Vagina (tissue), 2 donors: ENCODE measurements at regions not wholly inside any gene's neighbourhood (a gene's known extent, or its start where the extent isn't known, plus 50 kb on each side); places are given as distances from the start of the nearest gene placed in this dataset.
A peak's percentile ranks its signal among the peaks of the same experiment; 100 is the strongest.
"Not testable (repeated sequence)": the region's sequence is repeated elsewhere in the genome, so short reads cannot be mapped to it uniquely, and the experiment has no call there.

Experiments
- DNase-seq, 2 donors: peaks; one replicate each; pipeline ENCODE4 v3.0.0-alpha.2; 2017; ENCODE audit errors: extremely low spot score in 2 of 2
- H3K27ac ChIP-seq: fragments of 200-600 bp; sonication (generic); one replicate; pipeline ENCODE4 v1.5.1; 2019
- H3K27me3 ChIP-seq: fragments of 200-600 bp; sonication (generic); one replicate; pipeline ENCODE4 v1.5.1; 2019
- H3K36me3 ChIP-seq, 2 donors: fragments of 200-600 bp; sonication (generic); one replicate each; pipeline ENCODE4 v1.5.1; 2017 to 2019
- H3K4me1 ChIP-seq: fragments of 200-600 bp; sonication (generic); one replicate; pipeline ENCODE4 v1.5.1; 2019
- H3K4me3 ChIP-seq, 2 donors: fragments of 200-600 bp; sonication (generic); 1 replicate in 1 of 2; 2 replicates in 1 of 2; pipeline ENCODE4 v1.5.1; 2016 to 2019
- H3K9me3 ChIP-seq: fragments of 200-600 bp; sonication (generic); one replicate; pipeline ENCODE4 v1.5.1; 2019
- intact Hi-C: fragments of 100-400 bp; cut with DNase I; formaldehyde crosslinking; loops from one replicate; pipeline ENCODE4 v1.15.1; 2023

DNA sequence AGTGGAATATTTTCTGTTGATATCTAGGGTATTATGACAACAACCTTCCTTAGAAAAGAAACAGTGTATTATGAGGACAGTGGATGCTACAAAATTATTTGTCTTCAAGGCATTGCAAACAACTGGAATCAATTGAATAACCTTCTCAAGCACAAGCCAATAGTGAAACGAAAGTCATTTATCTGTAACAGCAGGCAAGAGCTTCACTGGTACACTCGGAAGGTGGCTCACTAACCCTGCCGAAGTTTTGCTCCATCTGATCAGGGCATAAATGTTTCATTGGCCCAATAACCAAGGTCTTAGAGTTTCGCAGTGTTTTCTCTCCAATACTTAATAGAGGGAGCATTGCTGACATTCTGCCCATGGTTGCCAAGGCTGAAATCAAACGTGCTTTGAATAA is 5278.7 kb upstream of the TPTE start:
- H3K27ac ChIP-seq, H3K27me3 ChIP-seq, H3K36me3 ChIP-seq, intact Hi-C loops, H3K4me1 ChIP-seq, H3K9me3 ChIP-seq, H3K4me3 ChIP-seq: not testable (repeated sequence)
- peak in 1 of 2 donors; percentile 10 for DNase-seq

DNA sequence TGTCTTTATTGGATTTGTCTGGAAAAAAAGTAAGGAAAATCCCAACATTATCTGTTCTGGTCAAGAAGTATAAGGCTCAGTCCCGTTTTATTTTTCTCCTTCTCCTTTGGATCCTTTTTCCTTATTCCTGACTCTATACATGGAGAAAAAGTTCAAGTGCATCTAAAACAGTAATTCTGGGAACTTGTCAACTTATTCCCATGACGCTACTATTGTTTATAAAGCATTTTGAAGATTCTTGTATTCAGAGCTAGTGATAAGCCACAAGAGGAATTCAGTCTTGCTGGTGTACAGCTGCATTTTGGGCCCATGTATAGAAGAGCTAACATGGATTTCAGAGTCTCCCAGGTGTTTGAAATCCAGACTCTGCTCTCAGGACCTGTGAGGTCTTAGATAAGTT is 5278.1 kb upstream of the TPTE start:
- H3K9me3 ChIP-seq, DNase-seq, intact Hi-C loops, H3K27me3 ChIP-seq, H3K36me3 ChIP-seq, H3K4me3 ChIP-seq, H3K27ac ChIP-seq, H3K4me1 ChIP-seq: not testable (repeated sequence)

DNA sequence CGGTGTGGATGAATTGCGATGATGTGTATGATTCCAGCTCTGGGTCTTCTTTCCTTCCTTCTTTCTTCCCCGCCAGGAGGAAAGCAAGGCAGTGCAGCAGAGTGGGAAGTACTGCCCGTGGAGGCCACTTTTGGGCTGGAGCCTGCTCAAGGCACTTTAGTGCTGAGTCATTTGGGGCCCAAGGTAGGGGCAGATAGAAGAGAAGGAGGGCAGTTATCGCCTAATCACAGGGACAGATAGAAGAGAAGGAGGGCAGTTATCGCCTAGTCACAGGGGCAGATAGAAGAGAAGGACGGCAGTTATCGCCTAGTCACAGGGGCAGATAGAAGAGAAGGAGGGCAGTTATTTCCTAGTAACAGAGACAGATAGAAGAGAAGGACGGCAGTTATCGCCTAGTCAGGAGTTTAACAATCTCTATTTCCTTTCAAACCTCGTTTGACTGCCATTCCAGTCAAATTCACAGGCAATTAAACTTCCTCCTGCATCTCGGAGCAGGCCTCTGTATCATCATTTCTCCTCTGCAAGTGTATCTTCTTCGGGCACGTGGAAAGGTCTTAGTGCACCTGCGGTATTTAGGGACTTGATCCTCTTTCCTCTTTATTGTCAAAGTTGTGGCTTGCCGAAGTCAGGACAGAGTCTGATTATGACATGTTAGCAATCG is 5277.5 kb upstream of the TPTE start:
- H3K36me3 ChIP-seq, H3K9me3 ChIP-seq, intact Hi-C loops, H3K27me3 ChIP-seq, H3K27ac ChIP-seq, H3K4me3 ChIP-seq, H3K4me1 ChIP-seq: not testable (repeated sequence)
- peak in 1 of 2 donors; percentile 69 for DNase-seq

DNA sequence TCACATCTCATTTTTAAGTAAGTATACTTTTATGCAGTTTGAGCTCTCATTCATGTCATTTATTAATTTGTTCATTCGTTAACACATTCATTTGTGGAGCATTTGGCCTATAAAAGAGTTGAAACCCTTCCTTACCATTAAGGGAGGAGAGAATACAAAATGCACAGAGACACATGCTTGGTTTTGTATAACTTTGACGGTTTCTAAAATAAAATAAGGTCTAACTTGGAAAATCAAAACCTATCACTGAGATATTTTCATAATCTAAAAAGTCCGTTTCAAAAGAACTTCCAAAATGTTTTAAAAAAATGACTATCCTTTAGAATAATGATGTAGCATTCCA is 5277.0 kb upstream of the TPTE start:
- H3K4me3 ChIP-seq, intact Hi-C loops, H3K4me1 ChIP-seq, H3K36me3 ChIP-seq, H3K27me3 ChIP-seq, H3K9me3 ChIP-seq, DNase-seq, H3K27ac ChIP-seq: not testable (repeated sequence)

DNA sequence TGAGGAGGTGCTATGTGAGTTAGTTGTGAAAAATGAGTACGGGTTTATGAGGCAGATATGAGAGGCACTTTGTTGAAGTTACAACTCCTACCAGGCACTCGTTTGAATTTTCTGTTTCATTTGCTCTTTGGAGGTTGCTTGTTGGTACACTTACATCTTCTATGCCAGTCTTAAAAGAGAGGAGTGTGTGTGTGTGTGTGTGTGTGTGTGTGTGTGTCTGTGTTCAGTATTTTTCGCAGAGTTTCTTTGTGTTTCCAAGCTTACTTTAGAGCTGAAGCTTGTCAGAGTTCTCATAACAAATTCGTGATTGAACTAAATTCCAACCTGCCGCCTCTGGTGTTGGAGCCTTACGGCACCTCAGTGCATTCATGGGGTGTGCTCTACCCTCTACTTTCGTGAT is 5276.4 kb upstream of the TPTE start:
- H3K36me3 ChIP-seq, H3K4me1 ChIP-seq, intact Hi-C loops, H3K27ac ChIP-seq, H3K9me3 ChIP-seq, H3K27me3 ChIP-seq, DNase-seq, H3K4me3 ChIP-seq: not testable (repeated sequence)

DNA sequence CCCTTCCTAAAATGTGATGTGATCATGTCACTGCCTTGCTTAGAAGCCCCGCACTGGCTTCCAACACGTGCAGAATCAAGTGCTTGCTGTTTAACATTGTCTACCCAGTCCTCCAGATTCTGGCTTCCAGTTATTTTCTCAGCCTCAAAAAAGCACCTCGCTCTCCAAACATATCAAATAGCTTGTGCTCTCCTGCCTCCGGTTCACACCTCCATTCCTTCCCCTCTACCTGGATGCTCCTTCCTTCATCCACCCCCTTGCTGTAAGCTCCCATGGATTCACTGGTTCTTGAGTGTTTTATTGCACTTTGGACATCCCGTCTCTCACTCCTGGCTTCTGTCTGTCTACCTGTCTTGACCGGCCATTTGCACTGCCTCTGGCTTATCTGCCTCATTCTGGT is 5275.0 kb upstream of the TPTE start:
- H3K27me3 ChIP-seq, intact Hi-C loops, H3K27ac ChIP-seq, H3K9me3 ChIP-seq, H3K4me1 ChIP-seq, H3K4me3 ChIP-seq, H3K36me3 ChIP-seq: not testable (repeated sequence)
- DNase-seq, result peak in 1 of 2 donors; percentile 83

DNA sequence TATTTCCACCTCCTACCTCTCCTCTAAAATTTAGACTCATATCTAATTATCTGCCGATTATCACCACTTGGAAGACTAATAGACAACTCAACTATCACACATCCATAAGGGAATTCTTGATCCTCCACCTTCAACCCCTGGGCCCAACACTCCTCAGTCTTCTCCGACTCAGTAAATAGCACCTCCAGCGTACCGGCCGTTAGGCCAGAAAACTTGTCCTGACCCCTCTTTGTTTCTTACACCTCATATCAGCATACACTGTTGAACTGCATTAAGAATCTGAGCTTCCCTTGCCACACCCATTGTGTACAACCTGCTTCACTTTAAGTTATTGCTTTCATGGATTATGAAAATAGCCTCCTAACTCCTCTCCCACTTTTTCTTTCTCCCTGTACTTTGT is 5274.0 kb upstream of the TPTE start:
- H3K4me3 ChIP-seq, H3K27ac ChIP-seq, H3K36me3 ChIP-seq, H3K4me1 ChIP-seq, intact Hi-C loops, H3K27me3 ChIP-seq: not testable (repeated sequence)
- peak in 1 of 2 donors; percentile 81 for DNase-seq
- peaks cover 16% of the 10 kb centered on the region for H3K9me3 ChIP-seq

DNA sequence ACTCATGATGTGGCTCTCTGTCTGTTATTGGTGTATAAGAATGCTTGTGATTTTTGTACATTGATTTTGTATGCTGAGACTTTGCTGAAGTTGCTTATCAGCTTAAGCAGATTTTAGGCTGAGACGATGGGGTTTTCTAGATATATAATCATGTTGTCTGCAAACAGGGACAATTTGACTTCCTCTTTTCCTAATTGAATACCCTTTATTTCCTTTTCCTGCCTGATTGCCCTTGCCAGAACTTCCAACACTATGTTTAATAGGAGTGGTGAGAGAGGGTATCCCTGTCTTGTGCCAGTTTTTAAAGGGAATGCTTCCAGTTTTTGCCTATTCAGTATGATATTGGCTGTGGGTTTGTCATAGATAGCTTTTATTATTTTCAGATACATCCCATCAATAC is 5271.3 kb upstream of the TPTE start:
- intact Hi-C loops, DNase-seq, H3K4me1 ChIP-seq, H3K4me3 ChIP-seq, H3K27ac ChIP-seq, H3K27me3 ChIP-seq, H3K36me3 ChIP-seq: not testable (repeated sequence)
- H3K9me3 ChIP-seq, result peaks cover 17% of the 10 kb centered on the region

DNA sequence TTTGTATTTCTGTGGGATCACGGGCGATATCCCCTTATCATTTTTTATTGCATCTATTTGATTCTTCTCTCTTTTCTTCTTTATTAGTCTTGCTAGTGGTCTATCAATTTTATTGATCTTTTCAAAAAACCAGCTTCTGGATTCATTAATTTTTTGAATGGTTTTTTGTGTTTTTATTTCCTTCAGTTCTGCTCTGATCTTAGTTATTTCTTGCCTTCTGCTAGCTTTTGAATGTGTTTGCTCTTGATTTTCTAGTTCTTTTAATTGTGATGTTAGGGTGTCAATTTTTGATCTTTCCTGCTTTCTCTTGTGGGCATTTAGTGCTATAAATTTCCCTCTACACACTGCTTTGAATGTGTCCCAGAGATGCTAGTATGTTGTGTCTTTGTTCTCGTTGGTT is 5270.2 kb upstream of the TPTE start:
- H3K36me3 ChIP-seq, H3K4me3 ChIP-seq, H3K27me3 ChIP-seq, DNase-seq, H3K4me1 ChIP-seq, intact Hi-C loops, H3K27ac ChIP-seq: not testable (repeated sequence)
- H3K9me3 ChIP-seq, result peaks cover 17% of the 10 kb centered on the region

- H3K27ac ChIP-seq, H3K36me3 ChIP-seq, H3K4me1 ChIP-seq, H3K4me3 ChIP-seq, intact Hi-C loops, H3K27me3 ChIP-seq, DNase-seq: not testable (repeated sequence)
- H3K9me3 ChIP-seq, result peaks cover 14% of the 10 kb centered on the region
Observed at GRCh38 chr21:5251866-5252265, 5269.5 kb upstream of the TPTE start.
